ENCODE measurements at regions not wholly inside any gene's neighbourhood (a gene's known extent, or its start where the extent isn't known, plus 50 kb on each side); places are given as distances from the start of the nearest gene placed in this dataset.
A peak's percentile ranks its signal among the peaks of the same experiment; 100 is the strongest.

GRCh38 chr6:12221856-12222255 is 68.3 kb upstream of the EDN1 start:
- no peak for DNase-seq

- no peak for DNase-seq
Observed at GRCh38 chr6:12222405-12223366, 67.5 kb upstream of the EDN1 start.

DNA sequence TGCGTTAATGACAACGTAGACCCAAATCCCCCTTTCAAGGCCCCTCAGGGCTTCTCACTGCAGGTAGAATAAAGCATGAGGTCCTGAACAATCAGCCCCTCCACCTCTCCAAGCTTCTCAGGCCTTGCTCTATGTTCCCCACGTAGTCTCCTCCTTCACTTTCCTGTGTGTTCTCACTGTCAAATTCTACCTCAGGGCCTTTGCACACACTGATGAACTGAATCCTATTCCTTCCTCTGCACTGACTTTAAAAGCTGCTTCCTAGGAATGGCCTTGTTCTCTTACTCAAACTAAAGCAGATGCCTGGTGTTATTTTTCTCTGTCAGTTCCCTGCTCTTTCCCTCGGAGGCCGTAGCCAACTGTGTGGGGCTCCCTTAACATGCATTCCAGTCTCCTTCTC is 66.8 kb upstream of the EDN1 start:
- DNase-seq: no peak

GRCh38 chr6:12224251-12224650 is 65.9 kb upstream of the EDN1 start:
- DNase-seq: no peak

DNA sequence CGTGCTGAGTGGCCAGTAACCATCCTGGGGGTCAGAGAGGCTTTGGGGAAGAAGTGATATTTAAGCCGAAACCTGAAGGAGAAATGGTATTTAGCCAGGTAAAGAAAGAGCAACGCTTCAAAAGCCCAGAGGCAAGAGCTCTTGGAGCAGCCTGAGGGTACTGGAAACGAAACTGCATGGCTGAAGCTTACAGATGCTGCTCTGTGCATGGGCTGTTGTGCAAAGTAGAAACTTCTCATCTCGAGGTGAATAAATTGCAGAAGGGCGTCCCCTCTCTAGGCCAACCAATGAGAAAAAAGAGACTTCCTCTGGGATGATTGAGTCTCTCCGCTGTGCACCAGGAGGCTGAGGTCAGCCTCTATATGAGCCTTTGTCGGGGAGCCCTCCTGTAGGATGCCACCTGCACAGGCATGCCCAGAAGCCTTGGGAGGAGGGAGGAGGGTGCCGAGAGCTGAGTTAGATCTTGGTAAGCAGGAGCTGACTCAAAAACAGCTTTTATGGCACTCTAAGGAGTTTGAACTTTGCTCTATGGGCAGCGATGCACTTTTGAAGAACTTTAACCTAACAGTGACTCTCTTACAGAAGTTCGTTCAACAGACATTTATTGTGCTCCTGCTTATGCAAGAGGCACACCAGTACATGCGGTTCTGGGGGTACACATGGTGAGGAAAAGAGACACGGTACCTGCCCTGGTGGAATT is 61.6 kb upstream of the EDN1 start:
- DNase-seq: no peak

- DNase-seq: no peak
Observed at GRCh38 chr6:12229332-12229731, 60.8 kb upstream of the EDN1 start.

DNA sequence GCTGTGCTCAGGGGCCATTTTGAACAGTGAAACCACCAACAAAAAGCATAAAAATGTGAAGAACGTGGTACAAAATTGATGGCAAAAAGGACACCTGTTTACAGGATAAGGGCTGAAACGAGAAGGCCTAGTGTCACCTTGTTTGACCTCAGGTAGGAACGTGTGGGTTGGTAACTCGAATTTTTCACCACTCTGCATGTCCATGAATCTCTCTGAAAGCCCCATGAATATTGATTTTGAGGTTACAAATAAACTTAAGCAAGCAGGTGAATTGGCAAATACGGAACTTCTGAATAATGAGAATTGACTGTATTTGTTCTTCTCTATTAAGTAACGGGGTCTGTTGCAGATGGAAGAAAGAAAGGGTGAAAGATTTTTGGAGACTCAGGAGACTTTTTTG is 59.6 kb upstream of the EDN1 start:
- no peak for DNase-seq

DNA sequence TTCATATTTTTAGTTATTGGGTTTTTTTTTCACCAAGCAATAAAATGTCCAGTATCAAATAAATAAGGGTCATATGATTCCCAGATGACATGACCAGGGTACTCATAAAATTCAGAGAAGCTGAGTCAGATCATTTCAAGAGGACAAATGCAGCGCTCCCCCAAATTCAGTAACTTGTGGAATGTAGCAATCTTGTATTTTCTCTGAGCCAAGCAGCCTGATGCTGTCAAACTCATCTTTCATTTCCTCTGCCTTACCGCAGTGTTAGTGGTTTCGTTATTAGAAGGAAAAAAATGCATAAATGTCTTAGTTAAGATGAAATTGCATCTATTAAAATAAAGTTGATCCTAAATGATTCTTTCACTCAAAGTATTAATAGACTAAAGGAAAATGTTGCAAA is 57.8 kb upstream of the EDN1 start:
- peak; percentile 63 for DNase-seq

DNA sequence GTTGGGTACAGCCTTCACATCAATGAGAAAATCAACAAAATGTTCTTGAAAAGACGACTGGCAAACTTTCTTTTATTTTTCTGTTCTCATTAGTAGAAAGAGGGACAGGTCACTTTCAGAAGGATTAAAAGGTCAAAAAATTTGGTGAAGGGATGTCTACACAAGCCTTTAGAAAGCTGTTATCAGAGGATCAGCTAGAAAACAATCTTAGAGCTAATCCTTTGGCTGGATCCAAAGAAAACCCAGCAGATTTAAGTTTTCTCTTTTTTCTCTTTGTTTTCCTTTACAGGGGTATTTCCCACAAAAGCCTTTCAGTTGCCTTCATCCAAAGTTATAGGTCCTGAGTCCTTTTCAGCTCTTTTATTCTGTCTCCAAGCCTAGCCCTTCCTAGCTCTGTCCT is 57.3 kb upstream of the EDN1 start:
- no peak for DNase-seq

DNA sequence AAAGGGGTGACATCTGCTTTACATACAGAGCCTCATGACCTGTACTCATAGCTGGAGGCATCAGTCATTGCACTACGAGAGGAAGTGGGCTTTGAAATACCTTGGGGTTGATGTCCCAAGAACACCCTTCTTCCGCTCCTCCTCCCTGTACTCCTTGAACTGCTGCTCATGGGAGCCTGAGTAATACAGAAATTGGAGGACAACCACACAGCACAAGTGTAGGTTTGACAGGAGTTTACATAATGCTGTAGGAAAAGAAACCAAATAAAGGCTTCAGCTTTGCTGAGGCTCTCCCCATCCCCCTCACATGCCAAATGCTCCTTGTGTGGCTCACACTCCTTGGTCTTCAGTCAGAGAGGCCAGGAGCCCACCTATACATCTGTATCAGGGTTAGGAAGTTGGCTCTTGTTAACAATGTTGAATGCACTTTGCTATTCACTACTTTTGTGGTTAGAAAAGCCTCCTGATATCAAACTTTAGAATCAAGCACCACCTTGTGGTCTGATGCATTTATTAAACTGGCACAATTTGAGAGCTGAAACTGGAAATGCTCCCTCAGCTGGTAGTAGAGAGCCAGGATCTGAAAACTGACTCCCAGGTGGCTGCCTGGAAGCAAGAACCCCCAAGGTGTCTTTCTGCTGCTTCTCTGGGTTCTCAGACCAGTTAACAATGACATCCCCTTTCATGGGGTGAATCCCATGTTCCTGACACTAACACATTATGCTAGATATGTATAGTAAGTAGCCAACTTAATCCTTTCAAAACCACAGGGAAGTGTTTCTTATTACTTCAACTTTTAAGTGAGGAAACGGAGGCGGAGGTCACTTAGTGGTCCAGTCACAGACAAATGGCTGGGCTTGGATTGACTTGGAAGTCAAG is 56.2 kb upstream of the EDN1 start:
- peak; percentile 85 for DNase-seq

DNA sequence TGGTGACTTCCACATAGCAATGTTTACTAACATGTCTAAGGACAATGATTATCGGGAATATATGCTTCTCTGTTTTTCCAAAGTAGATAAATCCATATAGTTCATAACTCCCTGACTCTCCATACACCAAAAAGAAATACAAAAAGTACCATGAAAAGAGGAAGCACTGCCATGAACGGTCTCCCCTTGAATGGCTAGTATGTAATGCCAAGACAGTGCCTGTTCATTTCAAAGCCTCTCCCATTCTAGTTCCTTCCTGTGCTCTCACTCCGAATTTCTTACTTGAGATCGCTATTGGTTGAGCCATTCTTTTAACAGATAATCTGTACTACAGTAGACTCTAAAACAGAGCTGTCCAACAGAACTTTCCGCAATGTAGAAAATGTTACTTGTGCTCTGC is 54.8 kb upstream of the EDN1 start:
- no peak for DNase-seq

GRCh38 chr6:12238219-12238618 is 51.9 kb upstream of the EDN1 start:
- peak; percentile 8 for DNase-seq

Data from activated CD4-positive, alpha-beta T cell treated with anti-CD3 and anti-CD28 coated beads, Interleukin-2, Interleukin-6, amounts not matched to agents 100 ng/mL and 50 ng/mL, durations not matched to agents 16 hours and 8 hours (primary cell).